ENCODE measurements at regions not wholly inside any gene's neighbourhood (a gene's known extent, or its start where the extent isn't known, plus 50 kb on each side); places are given as distances from the start of the nearest gene placed in this dataset.

DNA sequence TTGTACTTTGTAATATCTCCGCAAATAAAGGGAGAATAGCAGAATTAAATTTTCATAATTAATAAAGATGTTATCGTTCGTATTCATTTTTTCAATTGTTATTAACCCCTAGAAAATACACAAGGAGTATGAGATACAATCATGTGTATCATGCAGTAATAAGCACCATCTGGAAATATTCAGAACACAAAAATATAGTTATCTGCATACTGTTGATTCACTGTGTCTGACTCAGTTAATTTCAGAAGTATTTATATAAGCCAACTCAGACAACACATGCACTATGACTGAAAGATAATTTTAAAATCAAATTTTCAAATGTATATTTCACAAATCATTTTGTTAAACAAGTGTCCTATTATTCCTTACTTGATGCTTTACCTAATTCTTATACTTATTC, 1954.8 kb downstream of the ARAP2 start:
- TF ChIP-seq SUZ12 (IDR thresholded peaks at IDR 0.05; ENCODE audit: extremely low read depth, insufficient read depth, insufficient read length) (no peak), YY1 (IDR thresholded peaks at IDR 0.05; ENCODE audit: insufficient read depth, insufficient read length) (no peak), ZNF274 (IDR thresholded peaks at IDR 0.05; ENCODE audit: low read depth, low read length) (no peak)

Measured in NT2/D1 (cell line).